ENCODE measurements at regions not wholly inside any gene's neighbourhood (a gene's known extent, or its start where the extent isn't known, plus 50 kb on each side); places are given as distances from the start of the nearest gene placed in this dataset.

GRCh38 chr20:39785252-39785917 lies 823.2 kb downstream of the DHX35 start:
- H3K9me2 ChIP-seq (replicated peaks; ENCODE audit: low read depth, low read length), result no peaks in the 10 kb centered on the region

GRCh38 chr20:39784693-39785092 lies 822.5 kb downstream of the DHX35 start:
- H3K36me3 ChIP-seq (ENCODE audit: insufficient read depth, low read length), result no peaks in the 10 kb centered on the region
- no peaks in the 10 kb centered on the region for H3K9me2 ChIP-seq (replicated peaks; ENCODE audit: low read depth, low read length)
- H2AFZ ChIP-seq (ENCODE audit: low read length), result no peak overlapping the region
- no peaks in the 10 kb centered on the region for H3K9me3 ChIP-seq (ENCODE audit: insufficient read depth, low read depth, low read length)
- no peak for TF ChIP-seq EZH2phosphoT487 (IDR thresholded peaks at IDR 0.05; ENCODE audit: borderline replicate concordance)
- TF ChIP-seq, protein P1, sequence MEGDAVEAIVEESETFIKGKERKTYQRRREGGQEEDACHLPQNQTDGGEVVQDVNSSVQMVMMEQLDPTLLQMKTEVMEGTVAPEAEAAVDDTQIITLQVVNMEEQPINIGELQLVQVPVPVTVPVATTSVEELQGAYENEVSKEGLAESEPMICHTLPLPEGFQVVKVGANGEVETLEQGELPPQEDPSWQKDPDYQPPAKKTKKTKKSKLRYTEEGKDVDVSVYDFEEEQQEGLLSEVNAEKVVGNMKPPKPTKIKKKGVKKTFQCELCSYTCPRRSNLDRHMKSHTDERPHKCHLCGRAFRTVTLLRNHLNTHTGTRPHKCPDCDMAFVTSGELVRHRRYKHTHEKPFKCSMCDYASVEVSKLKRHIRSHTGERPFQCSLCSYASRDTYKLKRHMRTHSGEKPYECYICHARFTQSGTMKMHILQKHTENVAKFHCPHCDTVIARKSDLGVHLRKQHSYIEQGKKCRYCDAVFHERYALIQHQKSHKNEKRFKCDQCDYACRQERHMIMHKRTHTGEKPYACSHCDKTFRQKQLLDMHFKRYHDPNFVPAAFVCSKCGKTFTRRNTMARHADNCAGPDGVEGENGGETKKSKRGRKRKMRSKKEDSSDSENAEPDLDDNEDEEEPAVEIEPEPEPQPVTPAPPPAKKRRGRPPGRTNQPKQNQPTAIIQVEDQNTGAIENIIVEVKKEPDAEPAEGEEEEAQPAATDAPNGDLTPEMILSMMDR (conservative IDR thresholded peaks at IDR 0.05; ENCODE audit: low read length), result no peak
- no peak overlapping the region for H3K9ac ChIP-seq (ENCODE audit: low read depth, low read length, poor library complexity, severe bottlenecking)
- no peaks in the 10 kb centered on the region for H3F3A ChIP-seq (ENCODE audit: low read depth)
- H4K20me1 ChIP-seq (ENCODE audit: insufficient read depth, low read length, poor library complexity, severe bottlenecking), result no peaks in the 10 kb centered on the region
- H3K79me2 ChIP-seq (ENCODE audit: insufficient read depth, low read length), result no peaks in the 10 kb centered on the region
- no peak overlapping the region for H3K4me2 ChIP-seq (ENCODE audit: low read depth, low read length, poor library complexity, severe bottlenecking)
- H3K4me1 ChIP-seq (ENCODE audit: insufficient read depth, low read length, poor library complexity, severe bottlenecking), result no peaks in the 10 kb centered on the region
- H3K27me3 ChIP-seq (ENCODE audit: insufficient read depth, low read length, poor library complexity, severe bottlenecking), result no peaks in the 10 kb centered on the region
- no peak overlapping the region for H3K4me3 ChIP-seq (ENCODE audit: low read length, poor library complexity, severe bottlenecking)

More at GRCh38 chr20:39785252-39785917, 823.2 kb downstream of the DHX35 start:
- Histone ChIP-seq H3F3A (ENCODE audit: low read depth) (no peaks in the 10 kb centered on the region), H3K36me3 (ENCODE audit: insufficient read depth, low read length) (no peaks in the 10 kb centered on the region), H3K79me2 (ENCODE audit: insufficient read depth, low read length) (no peaks in the 10 kb centered on the region), H3K27me3 (ENCODE audit: insufficient read depth, low read length, poor library complexity, severe bottlenecking) (no peaks in the 10 kb centered on the region), H4K20me1 (ENCODE audit: insufficient read depth, low read length, poor library complexity, severe bottlenecking) (no peaks in the 10 kb centered on the region), H3K4me3 (ENCODE audit: low read length, poor library complexity, severe bottlenecking) (no peak overlapping the region), H3K4me1 (ENCODE audit: insufficient read depth, low read length, poor library complexity, severe bottlenecking) (no peaks in the 10 kb centered on the region), H3K9me3 (ENCODE audit: insufficient read depth, low read depth, low read length) (no peaks in the 10 kb centered on the region), H3K4me2 (ENCODE audit: low read depth, low read length, poor library complexity, severe bottlenecking) (no peak overlapping the region), H2AFZ (ENCODE audit: low read length) (no peak overlapping the region), H3K9ac (ENCODE audit: low read depth, low read length, poor library complexity, severe bottlenecking) (no peak overlapping the region)
- TF ChIP-seq, protein P1 (conservative IDR thresholded peaks at IDR 0.05; ENCODE audit: low read length), result no peak
- no peak for TF ChIP-seq EZH2phosphoT487 (IDR thresholded peaks at IDR 0.05; ENCODE audit: borderline replicate concordance)

GRCh38 chr20:39778847-39779604 lies 816.9 kb downstream of the DHX35 start:
- H3K9me2 ChIP-seq (replicated peaks; ENCODE audit: low read depth, low read length), result no peaks in the 10 kb centered on the region
- H4K20me1 ChIP-seq (ENCODE audit: insufficient read depth, low read length, poor library complexity, severe bottlenecking), result no peaks in the 10 kb centered on the region
- H3K79me2 ChIP-seq (ENCODE audit: insufficient read depth, low read length), result no peaks in the 10 kb centered on the region
- H3K4me3 ChIP-seq (ENCODE audit: low read length, poor library complexity, severe bottlenecking), result no peak overlapping the region
- H3K27me3 ChIP-seq (ENCODE audit: insufficient read depth, low read length, poor library complexity, severe bottlenecking), result no peaks in the 10 kb centered on the region
- TF ChIP-seq, protein P1 (conservative IDR thresholded peaks at IDR 0.05; ENCODE audit: low read length), result no peak
- TF ChIP-seq EZH2phosphoT487 (IDR thresholded peaks at IDR 0.05; ENCODE audit: borderline replicate concordance), result no peak
- H3F3A ChIP-seq (ENCODE audit: low read depth), result no peaks in the 10 kb centered on the region
- no peaks in the 10 kb centered on the region; the same call in 1 of the 2 replicates for H3K9me3 ChIP-seq (ENCODE audit: insufficient read depth, low read depth, low read length)
- no peaks in the 10 kb centered on the region for H3K36me3 ChIP-seq (ENCODE audit: insufficient read depth, low read length)
- no peak overlapping the region for H3K4me2 ChIP-seq (ENCODE audit: low read depth, low read length, poor library complexity, severe bottlenecking)
- H3K4me1 ChIP-seq (ENCODE audit: insufficient read depth, low read length, poor library complexity, severe bottlenecking), result no peaks in the 10 kb centered on the region
- H3K9ac ChIP-seq (ENCODE audit: low read depth, low read length, poor library complexity, severe bottlenecking), result no peak overlapping the region
- H2AFZ ChIP-seq (ENCODE audit: low read length), result no peak overlapping the region
